ENCODE measurements at regions not wholly inside any gene's neighbourhood (a gene's known extent, or its start where the extent isn't known, plus 50 kb on each side); places are given as distances from the start of the nearest gene placed in this dataset.

GRCh38 chr1:234554218-234554697 lies 55.7 kb downstream of the IRF2BP2 start:
- DNase-seq (ENCODE audit: low spot score): no peak

GRCh38 chr1:234553240-234554188 lies 56.5 kb downstream of the IRF2BP2 start:
- DNase-seq (ENCODE audit: low spot score): peak; percentile 63

- DNase-seq (ENCODE audit: low spot score): no peak
Measured at GRCh38 chr1:234551032-234551378, 59.0 kb downstream of the IRF2BP2 start.

GRCh38 chr1:234550341-234551031 lies 59.5 kb downstream of the IRF2BP2 start:
- no peak for DNase-seq (ENCODE audit: low spot score)

- no peak for DNase-seq (ENCODE audit: low spot score)
Measured at GRCh38 chr1:234549447-234550021, 60.4 kb downstream of the IRF2BP2 start.

GRCh38 chr1:234546890-234547788 lies 62.8 kb downstream of the IRF2BP2 start:
- DNase-seq (ENCODE audit: low spot score): no peak

GRCh38 chr1:234546387-234546704 lies 63.6 kb downstream of the IRF2BP2 start:
- no peak for DNase-seq (ENCODE audit: low spot score)

GRCh38 chr1:234545517-234546386 lies 64.2 kb downstream of the IRF2BP2 start:
- no peak for DNase-seq (ENCODE audit: low spot score)

GRCh38 chr1:234544087-234544579 lies 65.2 kb upstream of the TARBP1 start:
- DNase-seq (ENCODE audit: low spot score): peak; percentile 67

- DNase-seq (ENCODE audit: low spot score): no peak
Measured at GRCh38 chr1:234543442-234544086, 64.6 kb upstream of the TARBP1 start.

- DNase-seq (ENCODE audit: low spot score): no peak
Measured at GRCh38 chr1:234542211-234542850, 63.4 kb upstream of the TARBP1 start.

- no peak for DNase-seq (ENCODE audit: low spot score)
Measured at GRCh38 chr1:234541286-234541975, 62.5 kb upstream of the TARBP1 start.

GRCh38 chr1:234540404-234540762 lies 61.4 kb upstream of the TARBP1 start:
- no peak for DNase-seq (ENCODE audit: low spot score)

- no peak for DNase-seq (ENCODE audit: low spot score)
Measured at GRCh38 chr1:234539666-234540403, 60.9 kb upstream of the TARBP1 start.

GRCh38 chr1:234538930-234539649 lies 60.1 kb upstream of the TARBP1 start:
- DNase-seq (ENCODE audit: low spot score): no peak

GRCh38 chr1:234538062-234538731 lies 59.2 kb upstream of the TARBP1 start:
- DNase-seq (ENCODE audit: low spot score): no peak

GRCh38 chr1:234537236-234537635 lies 58.3 kb upstream of the TARBP1 start:
- DNase-seq (ENCODE audit: low spot score): no peak
